Mononuclear cell (primary cell): ENCODE measurements at regions not wholly inside any gene's neighbourhood (a gene's known extent, or its start where the extent isn't known, plus 50 kb on each side); places are given as distances from the start of the nearest gene placed in this dataset.

Experiments used
- H3K27me3 ChIP-seq: 2 replicates; pipeline ENCODE4 v1.6.0; 2011; ENCODE audit warnings: low read length, control low read depth; ENCODE audit not compliant: insufficient read depth
- H3K4me1 ChIP-seq: 2 replicates; pipeline ENCODE4 v1.5.1; 2011; ENCODE audit warnings: mild to moderate bottlenecking, low read length, control low read depth; ENCODE audit not compliant: insufficient read depth
- H3K4me3 ChIP-seq: 2 replicates; pipeline ENCODE4 v1.5.1; 2011; ENCODE audit warnings: mild to moderate bottlenecking, low read length, moderate library complexity
- H3K9me3 ChIP-seq: 2 replicates; pipeline ENCODE4 v1.5.1; 2011; ENCODE audit warnings: low read depth, mild to moderate bottlenecking, control low read depth, low read length

GRCh38 chr10:42981358-42982236 lies 95.3 kb upstream of the RET start:
- Histone ChIP-seq H3K4me1 (no peaks in the 10 kb centered on the region), H3K9me3 (no peaks in the 10 kb centered on the region), H3K27me3 (no peaks in the 10 kb centered on the region)

GRCh38 chr10:42982891-42983506 lies 93.9 kb upstream of the RET start:
- Histone ChIP-seq H3K4me1 (no peaks in the 10 kb centered on the region), H3K4me3 (no peak overlapping the region), H3K9me3 (no peaks in the 10 kb centered on the region), H3K27me3 (no peaks in the 10 kb centered on the region)

More at GRCh38 chr10:42981358-42982236, 95.3 kb upstream of the RET start:
- no peak overlapping the region for H3K4me3 ChIP-seq

GRCh38 chr10:42983591-42983990 lies 93.3 kb upstream of the RET start:
- Histone ChIP-seq H3K27me3 (no peaks in the 10 kb centered on the region), H3K4me1 (no peaks in the 10 kb centered on the region), H3K4me3 (no peak overlapping the region), H3K9me3 (no peaks in the 10 kb centered on the region)

- H3K9me3 ChIP-seq: no peaks in the 10 kb centered on the region
- no peak overlapping the region for H3K4me3 ChIP-seq
- no peaks in the 10 kb centered on the region for H3K4me1 ChIP-seq
- H3K27me3 ChIP-seq: no peaks in the 10 kb centered on the region
Observed at GRCh38 chr10:42984035-42984610, 92.7 kb upstream of the RET start.

GRCh38 chr10:42984761-42985325 lies 92.0 kb upstream of the RET start:
- H3K4me1 ChIP-seq: no peaks in the 10 kb centered on the region
- H3K9me3 ChIP-seq: no peaks in the 10 kb centered on the region
- no peaks in the 10 kb centered on the region for H3K27me3 ChIP-seq
- no peak overlapping the region for H3K4me3 ChIP-seq

- H3K27me3 ChIP-seq: no peaks in the 10 kb centered on the region
- no peaks in the 10 kb centered on the region for H3K9me3 ChIP-seq
- H3K4me1 ChIP-seq: no peaks in the 10 kb centered on the region
- H3K4me3 ChIP-seq: no peak overlapping the region
Observed at GRCh38 chr10:42985436-42986316, 91.2 kb upstream of the RET start.

GRCh38 chr10:42986633-42987032 lies 90.2 kb upstream of the RET start:
- Histone ChIP-seq H3K4me3 (no peak overlapping the region), H3K27me3 (no peaks in the 10 kb centered on the region), H3K9me3 (no peaks in the 10 kb centered on the region), H3K4me1 (no peaks in the 10 kb centered on the region)

- no peaks in the 10 kb centered on the region for H3K9me3 ChIP-seq
Observed at GRCh38 chr10:42987121-42987541, 89.7 kb upstream of the RET start.

GRCh38 chr10:42987575-42987974 lies 89.3 kb upstream of the RET start:
- no peak overlapping the region for H3K4me3 ChIP-seq
- no peaks in the 10 kb centered on the region for H3K27me3 ChIP-seq

More at GRCh38 chr10:42987121-42987541, 89.7 kb upstream of the RET start:
- H3K4me1 ChIP-seq: no peaks in the 10 kb centered on the region
- H3K4me3 ChIP-seq: no peak overlapping the region
- no peaks in the 10 kb centered on the region for H3K27me3 ChIP-seq

GRCh38 chr10:42988069-42988468 lies 88.8 kb upstream of the RET start:
- Histone ChIP-seq H3K9me3 (no peaks in the 10 kb centered on the region), H3K4me1 (no peaks in the 10 kb centered on the region), H3K4me3 (no peak overlapping the region), H3K27me3 (no peaks in the 10 kb centered on the region)

More at GRCh38 chr10:42987575-42987974, 89.3 kb upstream of the RET start:
- H3K9me3 ChIP-seq: no peaks in the 10 kb centered on the region
- no peaks in the 10 kb centered on the region for H3K4me1 ChIP-seq

GRCh38 chr10:42988517-42989395 lies 88.1 kb upstream of the RET start:
- no peaks in the 10 kb centered on the region for H3K27me3 ChIP-seq
- H3K9me3 ChIP-seq: no peaks in the 10 kb centered on the region
- no peaks in the 10 kb centered on the region for H3K4me1 ChIP-seq
- no peak overlapping the region for H3K4me3 ChIP-seq

GRCh38 chr10:42989481-42989921 lies 87.4 kb upstream of the RET start:
- Histone ChIP-seq H3K27me3 (no peaks in the 10 kb centered on the region), H3K9me3 (no peaks in the 10 kb centered on the region), H3K4me1 (no peaks in the 10 kb centered on the region), H3K4me3 (no peak overlapping the region)

GRCh38 chr10:42990016-42990720 lies 86.7 kb upstream of the RET start:
- Histone ChIP-seq H3K4me3 (no peak overlapping the region), H3K4me1 (no peaks in the 10 kb centered on the region), H3K27me3 (no peaks in the 10 kb centered on the region), H3K9me3 (no peaks in the 10 kb centered on the region)
